DOHH2 (cell line): ENCODE measurements at regions not wholly inside any gene's neighbourhood (a gene's known extent, or its start where the extent isn't known, plus 50 kb on each side); places are given as distances from the start of the nearest gene placed in this dataset.

Source experiments
- H3F3A ChIP-seq: fragments of 200-600 bp; sonication (generic), shearing (Covaris generic); 2 replicates; pipeline ENCODE4 v1.6.0; 2016; ENCODE audit warnings: antibody characterized with exemption, mild to moderate bottlenecking; ENCODE audit not compliant: control insufficient read depth, insufficient read depth
- H3K27ac ChIP-seq: fragments of 200-600 bp; sonication (generic); 2 replicates; pipeline ENCODE4 v1.5.1; 2014; ENCODE audit warnings: low read depth, mild to moderate bottlenecking, low read length, moderate library complexity
- H3K27me3 ChIP-seq: fragments of 200-600 bp; sonication (generic); 2 replicates; pipeline ENCODE4 v1.6.1; 2014; ENCODE audit warnings: mild to moderate bottlenecking, low read length, mixed read lengths; ENCODE audit not compliant: control insufficient read depth
- H3K36me3 ChIP-seq: fragments of 200-600 bp; sonication (generic); 2 replicates; pipeline ENCODE4 v1.6.1; 2014; ENCODE audit warnings: mild to moderate bottlenecking, low read length, moderate library complexity, mixed read lengths; ENCODE audit not compliant: control insufficient read depth
- H3K4me1 ChIP-seq: fragments of 200-600 bp; sonication (generic); 2 replicates; pipeline ENCODE4 v1.6.1; 2014; ENCODE audit warnings: mild to moderate bottlenecking, low read length, mixed read lengths; ENCODE audit not compliant: control insufficient read depth
- H3K4me2 ChIP-seq: fragments of 200-600 bp; sonication (generic); 2 replicates; pipeline ENCODE4 v1.6.0; 2014; ENCODE audit warnings: mild to moderate bottlenecking, low read length, moderate library complexity
- H3K4me3 ChIP-seq: fragments of 200-600 bp; sonication (generic); 2 replicates; pipeline ENCODE4 v1.5.1; 2014; ENCODE audit warnings: mild to moderate bottlenecking, low read length, mixed read lengths
- H3K79me2 ChIP-seq: fragments of 200-600 bp; sonication (generic); 2 replicates; pipeline ENCODE4 v1.6.1; 2014; ENCODE audit warnings: mild to moderate bottlenecking, low read length, mixed read lengths; ENCODE audit not compliant: control insufficient read depth
- H3K9me2 ChIP-seq: fragments of 200-600 bp; sonication (generic); replicated peaks from 2 replicates; pipeline ENCODE4 v1.6.1; 2014; ENCODE audit warnings: mild to moderate bottlenecking, low read length, mixed read lengths; ENCODE audit not compliant: control insufficient read depth
- H3K9me3 ChIP-seq: fragments of 200-600 bp; sonication (generic); 2 replicates; pipeline ENCODE4 v1.6.1; 2014; ENCODE audit warnings: antibody characterized with exemption, low read length, mixed read lengths; ENCODE audit not compliant: control insufficient read depth, insufficient read depth
- H4K20me1 ChIP-seq: fragments of 200-600 bp; sonication (generic); 2 replicates; pipeline ENCODE4 v1.6.0; 2014; ENCODE audit warnings: low read depth, mild to moderate bottlenecking, antibody characterized with exemption, low read length, moderate library complexity; ENCODE audit not compliant: control insufficient read depth, insufficient read depth
- EZH2phosphoT487 ChIP-seq: fragments of 200-600 bp; sonication (generic); IDR thresholded peaks from 2 replicates; pipeline ENCODE4 v1.6.1; 2017; ENCODE audit warnings: borderline replicate concordance, mild to moderate bottlenecking, antibody characterized with exemption, low read length, moderate library complexity, mixed read lengths
- TF ChIP-seq, protein P1 (sequence below): fragments of 200-600 bp; sonication (generic); IDR thresholded peaks from one replicate; pipeline ENCODE4 v1.5.1; 2014; ENCODE audit warnings: antibody characterized with exemption, mild to moderate bottlenecking, low read depth, low read length; ENCODE audit not compliant: poor library complexity, severe bottlenecking

DNA sequence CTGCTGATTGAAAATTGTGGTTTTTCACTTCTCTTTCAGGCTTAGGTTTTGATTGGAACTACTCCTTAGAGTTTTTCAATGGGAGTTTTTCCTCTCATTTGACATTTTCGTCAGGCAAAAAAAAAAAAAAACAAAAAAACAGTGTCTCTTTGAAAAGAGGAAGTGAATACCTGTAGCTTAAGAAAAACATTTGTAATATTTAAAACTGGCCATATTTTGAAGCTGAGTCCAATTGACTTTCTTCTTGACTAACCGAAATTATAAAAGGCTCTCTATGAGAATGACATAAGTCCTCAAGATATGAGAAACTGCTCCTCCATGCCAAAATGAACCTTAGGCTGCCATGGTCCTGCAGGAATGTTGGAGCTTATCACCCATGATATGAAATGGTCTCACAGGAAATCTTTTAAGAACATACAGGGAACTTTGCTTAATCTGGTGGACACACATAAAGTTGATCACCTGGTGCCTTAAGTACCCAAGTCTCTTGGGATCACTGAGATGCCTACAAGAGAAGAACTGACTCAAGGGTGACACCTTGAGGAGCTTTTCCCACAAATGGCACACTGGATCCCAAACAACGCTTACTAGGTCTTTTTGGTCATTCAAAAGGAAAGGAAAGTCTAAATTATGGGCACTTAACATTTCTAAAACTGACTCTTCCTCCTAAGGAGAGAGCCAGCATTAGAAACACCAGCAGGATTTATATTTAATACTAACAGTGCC is 263.4 kb downstream of the CDC14C start:
- no peaks in the 10 kb centered on the region for H3K9me2 ChIP-seq

DNA sequence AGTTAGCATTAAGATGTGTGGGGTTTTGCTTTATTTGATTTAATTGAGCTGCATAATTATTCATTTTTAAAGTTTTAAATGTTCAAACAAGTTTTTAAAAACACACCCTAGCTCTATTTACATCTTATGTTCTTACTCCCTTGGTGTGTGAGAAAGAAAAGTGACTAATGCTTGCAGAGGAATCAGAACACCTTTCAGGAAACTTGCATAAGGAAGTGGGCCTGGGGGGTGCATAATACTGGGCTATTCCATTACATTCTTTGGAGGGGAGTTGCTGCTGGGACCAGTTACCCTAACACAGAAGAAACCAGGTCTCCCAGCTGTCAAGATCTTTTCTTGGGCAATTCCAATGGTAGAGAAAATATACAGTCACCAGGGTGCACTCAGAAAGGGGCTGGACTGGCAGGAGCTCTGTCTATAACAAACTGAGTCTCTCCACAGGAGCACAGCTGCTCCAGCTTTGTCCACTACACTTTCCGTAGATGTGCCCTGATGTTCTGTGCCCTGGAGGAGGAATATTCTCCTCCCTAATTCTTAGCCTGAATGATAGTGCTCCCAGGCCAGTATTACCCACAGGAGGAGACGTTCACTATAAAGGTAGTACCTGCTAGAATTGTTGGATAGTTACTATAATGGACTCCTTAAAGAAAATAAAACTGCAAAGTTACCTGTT is 304.2 kb downstream of the CDC14C start:
- Histone ChIP-seq H3K4me2 (no peak overlapping the region), H3F3A (no peaks in the 10 kb centered on the region), H3K27me3 (no peaks in the 10 kb centered on the region), H3K9me2 (no peaks in the 10 kb centered on the region), H3K9me3 (no peaks in the 10 kb centered on the region), H3K27ac (no peak overlapping the region), H3K79me2 (no peaks in the 10 kb centered on the region), H4K20me1 (no peaks in the 10 kb centered on the region), H3K4me1 (no peaks in the 10 kb centered on the region), H3K36me3 (no peaks in the 10 kb centered on the region), H3K4me3 (no peak overlapping the region)
- no peak for TF ChIP-seq EZH2phosphoT487
- TF ChIP-seq, protein P1, sequence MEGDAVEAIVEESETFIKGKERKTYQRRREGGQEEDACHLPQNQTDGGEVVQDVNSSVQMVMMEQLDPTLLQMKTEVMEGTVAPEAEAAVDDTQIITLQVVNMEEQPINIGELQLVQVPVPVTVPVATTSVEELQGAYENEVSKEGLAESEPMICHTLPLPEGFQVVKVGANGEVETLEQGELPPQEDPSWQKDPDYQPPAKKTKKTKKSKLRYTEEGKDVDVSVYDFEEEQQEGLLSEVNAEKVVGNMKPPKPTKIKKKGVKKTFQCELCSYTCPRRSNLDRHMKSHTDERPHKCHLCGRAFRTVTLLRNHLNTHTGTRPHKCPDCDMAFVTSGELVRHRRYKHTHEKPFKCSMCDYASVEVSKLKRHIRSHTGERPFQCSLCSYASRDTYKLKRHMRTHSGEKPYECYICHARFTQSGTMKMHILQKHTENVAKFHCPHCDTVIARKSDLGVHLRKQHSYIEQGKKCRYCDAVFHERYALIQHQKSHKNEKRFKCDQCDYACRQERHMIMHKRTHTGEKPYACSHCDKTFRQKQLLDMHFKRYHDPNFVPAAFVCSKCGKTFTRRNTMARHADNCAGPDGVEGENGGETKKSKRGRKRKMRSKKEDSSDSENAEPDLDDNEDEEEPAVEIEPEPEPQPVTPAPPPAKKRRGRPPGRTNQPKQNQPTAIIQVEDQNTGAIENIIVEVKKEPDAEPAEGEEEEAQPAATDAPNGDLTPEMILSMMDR: no peak

More for the DNA sequence above, 263.4 kb downstream of the CDC14C start:
- Histone ChIP-seq H3K9me3 (no peaks in the 10 kb centered on the region), H3K4me3 (no peak overlapping the region), H4K20me1 (no peaks in the 10 kb centered on the region), H3K4me2 (no peak overlapping the region), H3K4me1 (no peaks in the 10 kb centered on the region), H3K27me3 (no peaks in the 10 kb centered on the region), H3K27ac (no peak overlapping the region), H3K79me2 (no peaks in the 10 kb centered on the region), H3F3A (no peaks in the 10 kb centered on the region), H3K36me3 (no peaks in the 10 kb centered on the region)
- no peak for TF ChIP-seq EZH2phosphoT487
- TF ChIP-seq, protein P1: peak; percentile 44

DNA sequence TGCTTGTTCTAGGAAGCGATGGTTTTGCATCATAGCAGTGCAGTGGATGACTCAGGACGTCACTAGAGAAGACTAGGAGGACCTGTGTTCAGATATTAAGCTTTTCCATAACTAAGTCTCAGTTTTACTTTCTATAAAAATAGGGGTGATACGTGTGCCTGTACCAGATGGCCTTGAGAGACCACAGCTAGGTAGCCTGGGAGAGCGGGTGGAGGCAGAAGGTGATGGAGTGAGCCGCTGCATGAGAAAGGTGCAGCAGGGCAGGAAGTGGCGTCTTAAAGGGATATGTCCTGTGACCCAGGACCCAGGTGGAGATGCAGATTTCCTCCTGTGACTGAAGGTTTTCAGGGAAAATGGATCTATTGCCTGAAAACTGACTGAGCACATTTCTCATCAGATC is 304.9 kb downstream of the CDC14C start:
- no peaks in the 10 kb centered on the region for H3K79me2 ChIP-seq
- no peaks in the 10 kb centered on the region for H4K20me1 ChIP-seq
- no peak overlapping the region for H3K27ac ChIP-seq
- H3K4me2 ChIP-seq: no peak overlapping the region
- no peaks in the 10 kb centered on the region for H3F3A ChIP-seq
- H3K9me3 ChIP-seq: no peaks in the 10 kb centered on the region
- H3K9me2 ChIP-seq: no peaks in the 10 kb centered on the region
- no peaks in the 10 kb centered on the region for H3K4me1 ChIP-seq
- H3K36me3 ChIP-seq: no peaks in the 10 kb centered on the region
- TF ChIP-seq, protein P1: no peak
- TF ChIP-seq EZH2phosphoT487: no peak
- no peaks in the 10 kb centered on the region for H3K27me3 ChIP-seq
- no peak overlapping the region for H3K4me3 ChIP-seq
